B cell (primary cell): ENCODE measurements at regions not wholly inside any gene's neighbourhood (a gene's known extent, or its start where the extent isn't known, plus 50 kb on each side); places are given as distances from the start of the nearest gene placed in this dataset.

Experiments
- CTCF ChIP-seq: fragments of 200-600 bp; IDR thresholded peaks from one replicate; pipeline ENCODE4 v1.8.0; 2022; ENCODE audit warnings: antibody characterized with exemption, mild to moderate bottlenecking
- EZH2 ChIP-seq: IDR thresholded peaks from 2 replicates; pipeline ENCODE4 v1.6.1; 2012; ENCODE audit warnings: borderline replicate concordance, low read depth, mild to moderate bottlenecking, moderate library complexity, low read length; ENCODE audit not compliant: insufficient read depth, poor library complexity, severe bottlenecking

GRCh38 chr1:229037806-229038405 is 233.0 kb upstream of the RAB4A start:
- TF ChIP-seq CTCF (no peak), EZH2 (no peak)
